ENCODE measurements at regions not wholly inside any gene's neighbourhood (a gene's known extent, or its start where the extent isn't known, plus 50 kb on each side); places are given as distances from the start of the nearest gene placed in this dataset.

DNA sequence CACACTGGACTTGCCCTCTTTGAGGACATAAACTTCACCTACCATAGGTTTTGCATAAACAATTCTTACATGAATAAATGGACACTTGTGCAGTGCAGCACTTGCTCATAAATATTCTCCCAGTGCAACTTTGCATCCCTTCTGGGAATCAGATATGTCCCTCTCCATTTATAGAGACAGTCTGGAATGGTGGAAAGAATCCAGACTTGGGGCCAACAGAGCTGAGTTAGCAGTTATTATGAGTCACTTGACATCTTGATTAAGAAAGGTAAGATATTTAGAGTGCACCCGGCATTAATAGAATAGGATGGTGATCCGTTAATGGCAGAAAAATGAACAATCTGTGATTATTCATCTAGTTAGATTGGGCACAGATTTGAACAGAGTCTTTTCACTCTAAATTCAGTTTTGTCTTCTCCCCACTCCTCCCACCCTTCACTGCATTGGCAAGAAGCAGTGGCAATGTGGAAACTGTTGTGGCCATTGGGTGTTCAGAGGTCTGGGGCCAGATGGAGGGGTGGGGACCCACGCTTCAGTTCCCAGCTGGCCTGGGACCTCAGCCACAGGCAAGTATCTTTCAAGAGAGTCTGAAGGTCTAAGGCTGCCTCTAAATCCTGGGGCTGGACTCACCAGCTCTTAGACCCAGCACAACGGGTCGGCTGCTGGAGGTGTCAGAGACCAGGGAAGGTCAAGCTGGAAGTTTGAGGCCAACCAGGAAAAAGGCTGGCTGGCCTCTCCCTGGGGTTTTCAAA is 58.9 kb upstream of the KY start:
- Mint-ChIP-seq H3K27me3 (ENCODE audit: low read depth) (peaks cover 17% of the 10 kb centered on the region), H3K4me3 (no peak overlapping the region), H3K9me3 (no peaks in the 10 kb centered on the region), H3K27ac (peak overlapping the region in 1 of 3 experiments; percentile 53; a peak in 1 of 7 replicates), H3K4me1 (0 out of 4 replicates have a peak, but pooled peaks cover 0 to 3% of the 10 kb centered on the region in 2 experiments), H3K36me3 (ENCODE audit: insufficient read depth in 1 of 3, low read depth in 3 of 3) (no peaks in the 10 kb centered on the region)
- no peaks in the 10 kb centered on the region for H4K20me1 ChIP-seq (ENCODE audit: control insufficient read depth, insufficient read depth, insufficient read length)
- H3K23ac ChIP-seq (ENCODE audit: insufficient read length, low read depth, low read length): no peak overlapping the region
- no peak overlapping the region for H2BK120ac ChIP-seq (ENCODE audit: low read depth, low read length, poor library complexity, severe bottlenecking)
- no peak overlapping the region for H3K27ac ChIP-seq (ENCODE audit: insufficient read length, low read depth, low read length)
- H3K14ac ChIP-seq (ENCODE audit: insufficient read depth, low read length): no peak overlapping the region
- H4K91ac ChIP-seq (ENCODE audit: insufficient read length, low read depth, low read length): no peak overlapping the region
- TF ChIP-seq CTCF (conservative IDR thresholded peaks at IDR 0.05): no peak
- H2AK5ac ChIP-seq (ENCODE audit: insufficient read length, low read length): no peak overlapping the region
- H3K56ac ChIP-seq (ENCODE audit: insufficient read length, low read depth, low read length): no peak overlapping the region
- H3K79me1 ChIP-seq (ENCODE audit: insufficient read depth, low read depth, low read length, poor library complexity, severe bottlenecking): no peaks in the 10 kb centered on the region
- H2BK20ac ChIP-seq (ENCODE audit: low read depth, low read length, poor library complexity, severe bottlenecking): no peak overlapping the region
- H3K27me3 ChIP-seq (ENCODE audit: insufficient read depth, low read length): no peaks in the 10 kb centered on the region
- WGBS (ENCODE audit: extremely low coverage, insufficient read length, low lambda C conversion rate): no CpG with 5 or more reads among the region's 5 CpGs
- no peak overlapping the region for H3K4ac ChIP-seq (ENCODE audit: low read depth, low read length)
- no peaks in the 10 kb centered on the region for H3K9me3 ChIP-seq (ENCODE audit: control insufficient read depth, low read depth, low read length)
- no peak overlapping the region for H2BK12ac ChIP-seq (ENCODE audit: insufficient read length, low read depth, low read length)
- no peaks in the 10 kb centered on the region for H3K4me1 ChIP-seq (ENCODE audit: insufficient read depth, low read length)
- no peak overlapping the region for H3K4me2 ChIP-seq (ENCODE audit: insufficient read depth, insufficient read length, low read length)
- H4K8ac ChIP-seq (replicated peaks; ENCODE audit: insufficient read length, low read depth, low read length): no peak overlapping the region
- DNase-seq: no peak
- H4K5ac ChIP-seq (ENCODE audit: insufficient read length, low read depth, low read length): no peak overlapping the region
- H3T11ph ChIP-seq (ENCODE audit: low read length): no peak overlapping the region
- H2BK15ac ChIP-seq (ENCODE audit: low read depth, low read length): no peak overlapping the region
- H3K23me2 ChIP-seq (ENCODE audit: insufficient read length, low read depth, low read length, poor library complexity, severe bottlenecking): no peaks in the 10 kb centered on the region
- no peak overlapping the region for H2BK5ac ChIP-seq (ENCODE audit: insufficient read length, low read length)
- no peak overlapping the region for H3K18ac ChIP-seq (ENCODE audit: insufficient read length, low read depth, low read length)
- no peak overlapping the region for H3K9ac ChIP-seq (ENCODE audit: extremely low read depth, insufficient read length, low read length)
- H3K79me2 ChIP-seq (ENCODE audit: insufficient read depth, low read length): no peaks in the 10 kb centered on the region
- no peak overlapping the region for H2AFZ ChIP-seq (ENCODE audit: low read length)
